ACHN (cell line): ENCODE measurements at regions not wholly inside any gene's neighbourhood (a gene's known extent, or its start where the extent isn't known, plus 50 kb on each side); places are given as distances from the start of the nearest gene placed in this dataset.
A peak's percentile ranks its signal among the peaks of the same experiment; 100 is the strongest.
"Not testable (repeated sequence)": the region's sequence is repeated elsewhere in the genome, so short reads cannot be mapped to it uniquely, and the experiment has no call there.

Source experiments
- DNase-seq: peaks from one replicate; pipeline ENCODE4 v3.0.0-alpha.2; 2015
- in situ Hi-C: cut with HindIII; loops from 2 replicates; pipeline ENCODE4 v1.10.0; 2017; ENCODE audit warnings: low sequenced_read_pairs, low pct_ligation_motif_present, low pct_unique_long_range_greater_than_20kb

DNA sequence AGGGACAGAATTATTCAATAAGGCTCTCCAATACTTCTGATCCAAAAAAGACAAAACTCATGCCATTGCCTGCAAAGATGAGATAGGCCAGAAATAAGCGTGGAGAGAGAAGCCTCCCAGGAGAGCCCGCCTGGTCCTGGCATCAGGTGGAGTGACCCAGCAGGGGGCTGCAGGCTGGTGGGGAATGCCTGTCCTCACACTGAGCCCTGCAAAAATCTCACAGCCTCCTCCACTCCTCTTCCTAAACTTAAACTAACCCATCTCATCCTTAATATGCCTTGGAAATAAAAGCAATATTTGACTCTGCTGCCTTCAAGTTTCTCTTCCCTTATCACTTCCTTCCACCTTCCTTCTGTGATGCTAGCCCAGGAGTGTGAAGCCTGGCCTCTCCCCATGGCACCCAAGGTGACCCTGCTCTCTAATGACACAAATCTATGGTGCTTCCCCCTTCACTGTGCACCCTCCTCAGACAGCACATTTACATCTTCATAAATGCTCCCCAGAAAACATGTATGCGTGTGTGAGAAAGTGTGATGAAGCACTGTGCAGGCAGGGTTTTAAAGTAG lies 218.4 kb downstream of the ANAPC1 start:
- in situ Hi-C loops = no loop called here
- no peak for DNase-seq

DNA sequence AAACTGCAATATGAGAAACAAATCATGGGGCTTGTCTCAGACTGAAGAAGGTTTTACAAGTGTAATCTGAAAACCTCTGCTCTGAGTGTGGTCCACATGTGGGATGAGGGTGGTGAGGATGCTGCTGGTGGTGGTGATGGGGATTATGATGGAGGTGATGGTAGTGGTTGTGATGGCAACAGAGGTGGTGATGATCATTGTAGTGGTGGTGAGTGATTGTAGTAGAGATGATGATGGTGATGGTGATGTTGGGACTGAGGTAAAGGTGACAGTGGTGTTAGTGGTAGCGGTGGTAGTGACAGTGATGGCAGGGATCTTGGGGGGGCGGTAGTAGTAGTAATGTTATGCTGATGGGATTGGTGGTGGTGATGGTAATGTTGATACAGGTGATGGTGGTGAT lies 217.8 kb downstream of the ANAPC1 start:
- in situ Hi-C loops = no loop called here

DNA sequence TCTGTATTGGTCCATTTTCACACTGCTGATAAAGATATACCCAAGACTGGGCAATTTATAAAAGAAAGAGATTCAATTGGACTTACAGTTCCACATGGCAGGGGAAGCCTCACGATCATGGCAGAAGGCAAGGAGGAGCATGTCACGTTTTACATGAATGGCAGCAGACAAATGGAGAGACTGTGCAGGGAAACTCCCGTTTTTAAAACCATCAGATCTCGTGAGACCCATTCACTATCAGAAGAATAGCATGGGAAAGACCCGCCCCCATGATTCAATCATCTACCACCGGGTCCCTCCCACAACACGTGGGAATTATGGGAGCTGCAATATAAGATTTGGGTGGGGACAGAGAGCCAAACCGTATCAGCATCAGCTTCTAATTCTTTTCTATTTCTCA lies 217.0 kb downstream of the ANAPC1 start:
- no peak for DNase-seq
- in situ Hi-C loops = no loop called here

More for the DNA sequence above, 217.8 kb downstream of the ANAPC1 start:
- DNase-seq = no peak

DNA sequence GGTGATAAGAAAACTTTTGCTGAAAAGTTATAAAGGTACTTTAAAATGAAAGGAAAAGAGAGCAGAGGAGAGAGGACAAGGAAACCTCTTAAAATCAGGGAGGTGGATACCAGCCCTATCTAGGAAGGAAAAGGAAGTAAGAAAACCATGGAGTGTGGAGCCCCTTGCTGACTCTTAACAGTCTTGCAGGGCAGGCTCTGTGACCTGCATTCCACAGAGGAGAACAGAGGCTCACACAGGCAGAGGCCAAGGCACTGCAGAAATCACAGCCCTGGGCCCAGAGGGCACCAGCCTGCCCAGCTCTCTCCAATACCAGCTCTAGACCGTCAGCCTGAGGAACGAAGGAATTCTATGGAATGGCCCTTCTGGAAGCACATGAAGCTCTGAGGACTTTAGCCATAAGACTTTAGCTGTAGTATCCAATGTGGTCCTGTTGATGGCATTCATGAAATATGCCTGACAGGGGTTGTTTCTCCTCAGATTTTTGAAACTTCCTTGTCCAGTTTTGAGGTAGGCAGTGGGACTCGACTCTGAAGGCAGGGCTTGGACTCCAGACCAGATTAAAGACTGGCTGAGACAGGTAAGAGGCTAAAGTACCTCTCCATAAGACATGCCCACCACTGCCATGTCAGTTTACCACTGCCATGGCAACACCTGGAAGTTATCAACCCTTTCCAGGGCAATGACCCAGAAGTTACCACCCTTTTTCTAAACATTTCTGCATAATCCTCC lies 216.3 kb downstream of the ANAPC1 start:
- DNase-seq = peak; percentile 87
- in situ Hi-C loops = no loop called here

DNA sequence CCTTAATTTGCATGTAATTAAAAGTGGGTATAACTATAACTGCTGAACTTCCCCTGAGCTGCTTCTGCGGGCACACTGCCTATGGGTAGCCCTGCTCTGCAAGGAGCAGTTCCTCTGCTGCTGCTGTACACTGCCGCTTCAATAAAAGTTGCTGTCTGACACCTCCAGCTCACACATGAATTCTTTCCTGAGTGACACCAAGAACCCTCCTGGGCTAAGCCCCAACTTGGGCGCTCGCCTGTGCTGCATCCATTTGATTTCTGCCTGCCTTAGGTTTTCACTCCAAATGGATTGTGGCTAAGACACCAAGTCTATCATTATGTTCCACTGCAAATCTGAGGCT lies 215.7 kb downstream of the ANAPC1 start:
- DNase-seq = no peak
- in situ Hi-C loops = no loop called here

DNA sequence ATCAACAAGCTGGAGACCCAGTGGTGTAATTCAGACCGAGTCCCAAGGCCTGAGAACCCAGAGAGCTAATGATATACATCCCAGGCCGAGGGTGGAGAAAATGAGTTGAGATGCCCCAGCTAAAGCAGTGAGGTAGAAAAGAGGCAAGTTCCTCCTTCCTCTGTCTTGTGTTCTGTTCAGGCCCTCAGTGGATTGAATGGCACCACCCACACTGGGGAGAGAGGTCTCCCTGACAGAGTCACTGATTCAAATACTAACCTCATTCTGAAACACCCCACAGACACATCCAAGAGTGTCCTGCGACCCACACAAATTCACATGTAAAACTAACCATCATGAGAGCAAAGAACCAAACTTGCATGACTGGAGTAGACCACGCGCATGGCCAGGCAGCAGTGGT lies 215.3 kb downstream of the ANAPC1 start:
- in situ Hi-C loops = no loop called here
- DNase-seq = no peak

DNA sequence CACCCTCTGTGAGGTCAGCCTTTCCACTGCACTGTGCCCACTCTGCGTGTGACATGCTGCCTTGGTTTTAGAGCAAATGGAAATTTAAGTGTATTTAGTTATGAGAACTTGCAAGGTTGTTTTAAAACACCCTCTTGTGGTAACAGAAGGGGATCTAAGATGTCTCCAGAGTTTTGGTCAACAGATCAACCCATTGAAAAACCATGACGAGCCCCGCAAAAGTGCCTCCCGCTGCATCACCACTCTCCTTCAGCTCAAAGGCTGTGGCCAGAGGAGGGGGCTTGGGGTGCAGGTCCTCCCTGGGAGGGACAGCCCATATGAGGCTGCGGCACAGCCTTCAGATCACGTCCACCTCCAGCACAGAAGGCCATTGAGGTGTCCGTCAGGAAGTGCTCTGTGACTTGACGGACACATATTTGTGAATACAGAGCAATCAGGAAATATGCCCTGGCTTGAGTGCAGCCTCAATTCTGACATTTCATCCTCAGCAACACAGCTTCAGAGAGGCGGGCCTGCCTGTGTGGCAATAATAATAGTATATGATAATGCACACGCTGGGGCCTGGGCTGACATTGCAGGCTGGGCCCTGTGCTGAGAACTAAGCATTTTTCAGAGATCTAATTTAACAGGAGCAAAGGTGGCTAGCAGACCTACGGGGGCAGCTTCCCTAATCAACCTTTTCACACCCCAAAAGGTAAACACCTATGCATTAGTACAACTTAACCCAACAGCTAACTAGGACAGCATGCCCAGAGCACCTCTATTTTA lies 213.9 kb downstream of the ANAPC1 start:
- no peak for DNase-seq

DNA sequence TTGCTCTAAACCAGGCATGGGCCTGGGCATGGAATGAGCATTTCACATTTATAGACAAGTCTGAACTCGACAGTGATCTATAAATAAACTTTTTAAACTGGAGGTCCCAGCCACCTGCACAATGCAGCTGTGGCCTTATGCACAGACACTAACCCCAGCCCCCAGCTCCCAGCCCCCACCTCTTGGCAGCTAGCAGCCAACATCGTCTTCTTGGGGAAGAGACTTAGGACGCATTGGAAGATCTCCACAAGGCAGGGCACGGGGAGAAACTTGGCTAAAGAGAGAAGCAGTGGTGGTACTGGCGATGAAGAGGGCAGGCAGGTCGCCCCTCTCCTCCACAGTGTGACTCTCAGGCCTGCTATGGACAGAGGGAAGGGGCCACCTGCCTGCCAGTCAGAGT lies 213.2 kb downstream of the ANAPC1 start:
- DNase-seq = no peak
- in situ Hi-C loops = no loop called here

More for the DNA sequence above, 213.9 kb downstream of the ANAPC1 start:
- in situ Hi-C loops = no loop called here

DNA sequence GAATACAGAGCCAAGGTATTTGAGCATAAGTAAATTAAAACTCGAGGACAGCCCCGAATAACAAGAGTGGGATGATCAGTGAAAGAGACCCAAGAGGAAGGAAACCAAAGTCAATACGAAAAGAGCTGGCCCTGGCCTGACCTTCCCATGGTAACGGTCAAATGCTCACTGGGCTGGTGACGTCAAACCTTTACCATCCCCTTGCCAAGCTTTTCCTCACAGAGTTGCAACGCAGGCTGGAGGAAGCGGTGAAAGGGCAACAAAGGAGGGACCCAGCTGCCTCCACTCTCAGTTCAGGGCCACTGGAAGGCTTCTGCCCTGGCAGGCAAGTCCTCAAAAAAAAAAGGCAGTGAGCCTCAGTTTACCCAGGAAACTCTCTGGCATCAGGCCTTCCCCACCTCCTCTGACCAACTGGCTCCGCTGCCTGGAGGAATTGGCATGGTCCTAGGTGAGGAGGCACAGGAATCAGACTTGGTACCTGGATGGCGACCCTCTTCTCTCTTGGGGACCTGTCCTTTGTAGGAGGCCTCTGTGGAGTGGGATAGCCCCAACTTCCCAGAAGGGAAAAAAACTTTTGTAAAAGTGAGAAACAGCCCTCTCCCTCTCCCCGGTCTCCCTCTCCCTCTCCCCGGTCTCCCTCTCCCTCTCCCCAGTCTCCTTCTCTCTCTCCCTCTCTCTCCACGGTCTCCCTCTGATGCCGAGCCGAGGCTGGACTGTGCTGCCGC lies 212.4 kb downstream of the ANAPC1 start:
- no peak for DNase-seq
- in situ Hi-C loops = no loop called here

DNA sequence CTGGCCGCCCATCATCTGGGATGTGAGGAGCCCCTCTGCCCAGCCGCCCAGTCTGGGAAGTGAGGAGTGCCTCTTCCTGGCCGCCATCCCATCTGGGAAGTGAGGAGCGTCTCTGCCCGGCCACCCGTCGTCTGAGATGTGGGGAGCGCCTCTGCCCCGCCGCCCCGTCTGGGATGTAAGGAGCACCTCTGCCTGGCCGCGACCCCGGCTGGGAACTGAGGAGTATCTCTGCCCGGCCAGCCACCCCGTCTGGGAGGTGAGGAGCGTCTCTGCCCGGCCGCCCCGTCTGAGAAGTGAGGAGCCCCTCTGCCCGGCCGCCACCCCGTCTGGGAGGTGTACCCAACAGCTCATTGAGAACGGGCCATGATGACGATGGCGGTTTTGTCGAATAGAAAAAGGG lies 211.4 kb downstream of the ANAPC1 start:
- DNase-seq, in situ Hi-C loops: not testable (repeated sequence)

DNA sequence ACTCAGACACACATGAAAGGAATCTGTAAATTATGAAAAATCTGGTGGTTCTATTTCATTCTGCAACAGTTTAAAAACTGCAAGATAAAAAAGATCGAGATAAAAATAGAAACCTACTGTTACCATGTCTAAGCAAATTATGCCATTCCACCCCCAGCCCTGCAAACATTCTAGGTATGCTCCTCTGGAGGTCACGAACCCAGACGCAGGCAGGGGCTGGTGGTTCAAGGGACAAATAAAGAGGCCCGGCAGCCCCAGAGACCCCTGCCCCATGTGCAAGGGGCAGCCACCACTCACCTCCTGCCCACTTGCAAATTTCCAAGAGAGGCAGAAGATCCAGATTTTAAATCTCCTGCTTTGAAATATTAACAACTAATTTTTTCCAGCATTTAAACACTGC lies 210.5 kb downstream of the ANAPC1 start:
- no peak for DNase-seq
- in situ Hi-C loops = no loop called here

DNA sequence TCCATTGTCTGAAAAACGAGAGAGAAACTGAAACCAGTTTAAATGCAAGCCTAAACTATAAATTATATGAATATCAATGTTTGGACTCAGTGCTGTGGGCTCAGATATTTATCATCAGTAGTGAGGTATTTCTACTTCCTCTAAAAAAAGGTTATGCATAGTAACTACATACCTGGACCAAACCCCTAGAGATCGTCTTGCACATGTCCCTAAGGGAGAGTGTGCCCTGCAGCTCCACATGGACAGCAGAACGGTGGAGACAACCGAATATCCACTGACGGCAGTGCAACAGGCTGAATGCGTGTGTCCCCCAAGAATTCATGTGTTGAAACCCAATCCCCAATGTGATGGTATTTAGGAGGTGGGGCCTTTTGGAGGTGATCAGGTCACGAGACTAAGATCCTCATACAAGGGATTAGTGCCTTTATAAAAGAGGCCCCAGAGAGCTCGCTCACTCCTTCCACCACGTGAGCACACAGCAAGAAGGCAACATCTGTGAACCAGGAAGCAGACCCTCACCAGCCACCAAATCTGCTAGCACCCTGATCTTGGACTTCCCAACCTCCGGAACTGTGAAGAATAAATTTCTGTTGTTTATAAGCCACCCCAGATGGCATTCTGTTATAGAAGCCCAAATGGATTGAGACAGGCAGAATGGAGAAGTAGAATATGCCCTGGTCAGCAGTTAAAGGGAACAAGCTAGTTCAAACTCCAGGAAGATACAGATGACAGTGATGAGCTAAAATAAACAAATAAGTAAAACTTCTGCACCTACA lies 208.4 kb downstream of the ANAPC1 start:
- in situ Hi-C loops = no loop called here
- no peak for DNase-seq

DNA sequence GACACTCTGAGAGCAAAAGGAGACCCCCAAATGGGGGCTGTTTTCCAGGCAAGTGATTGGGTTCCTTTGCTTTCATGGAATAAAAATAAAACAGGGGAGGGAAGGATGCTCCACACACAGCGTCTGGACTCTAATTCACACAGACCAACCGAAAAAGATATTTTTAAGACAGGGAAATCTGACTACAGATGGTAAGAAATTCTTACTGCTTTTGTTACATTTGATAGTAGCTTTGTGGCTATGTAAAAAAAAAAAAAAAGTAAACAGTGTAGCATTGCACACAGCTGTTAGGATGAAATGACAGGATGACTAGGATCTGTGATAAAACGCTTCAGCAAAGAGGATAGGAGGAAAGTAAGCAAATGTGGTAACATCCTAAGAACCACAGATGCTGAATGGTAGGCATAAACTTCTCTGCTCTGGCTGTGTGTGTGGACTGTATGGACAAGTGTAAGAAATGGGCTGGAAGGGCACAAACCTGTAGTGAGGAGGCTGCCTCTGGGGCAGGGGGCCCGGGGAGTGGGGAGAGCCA lies 207.6 kb downstream of the ANAPC1 start:
- in situ Hi-C loops = no loop called here

DNA sequence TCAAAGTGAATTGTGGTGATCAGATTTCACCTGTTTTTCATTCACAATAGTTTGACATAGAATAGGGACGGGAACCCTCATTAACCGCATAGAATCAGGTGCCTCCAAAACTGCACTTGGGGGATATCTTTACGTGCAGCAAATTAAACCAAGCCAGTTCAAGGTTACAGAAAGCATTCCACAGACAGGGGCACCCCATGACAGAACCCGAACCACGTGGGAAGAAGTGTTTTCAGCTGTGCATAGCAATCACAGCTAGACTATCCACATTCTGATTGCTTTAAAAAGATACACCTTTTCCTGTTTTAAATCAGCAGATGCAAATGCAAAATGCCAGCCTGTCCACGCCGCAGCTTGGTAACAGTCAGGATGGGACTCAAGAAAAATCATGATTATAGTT lies 205.8 kb downstream of the ANAPC1 start:
- in situ Hi-C loops = no loop called here
- no peak for DNase-seq

More for the DNA sequence above, 207.6 kb downstream of the ANAPC1 start:
- no peak for DNase-seq

DNA sequence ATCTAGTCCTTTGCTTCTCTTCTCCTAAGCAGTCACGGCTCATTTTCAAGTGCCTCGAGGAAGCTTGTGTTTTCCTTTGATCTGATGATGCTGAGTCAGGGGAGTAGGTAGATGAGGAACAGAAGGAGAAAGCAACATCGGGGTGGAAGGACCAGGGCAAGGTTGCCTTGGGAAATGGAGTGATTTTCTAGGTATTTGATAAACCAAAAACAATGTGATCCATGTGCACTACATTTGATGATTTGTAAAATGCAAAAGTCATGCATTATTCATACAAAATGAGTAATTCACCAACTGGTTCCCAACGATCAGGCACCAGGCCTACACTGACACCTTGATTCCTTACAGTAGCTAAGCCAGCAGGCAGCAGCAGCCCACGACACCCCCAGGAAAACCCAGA lies 205.3 kb downstream of the ANAPC1 start:
- no peak for DNase-seq
- in situ Hi-C loops = no loop called here

DNA sequence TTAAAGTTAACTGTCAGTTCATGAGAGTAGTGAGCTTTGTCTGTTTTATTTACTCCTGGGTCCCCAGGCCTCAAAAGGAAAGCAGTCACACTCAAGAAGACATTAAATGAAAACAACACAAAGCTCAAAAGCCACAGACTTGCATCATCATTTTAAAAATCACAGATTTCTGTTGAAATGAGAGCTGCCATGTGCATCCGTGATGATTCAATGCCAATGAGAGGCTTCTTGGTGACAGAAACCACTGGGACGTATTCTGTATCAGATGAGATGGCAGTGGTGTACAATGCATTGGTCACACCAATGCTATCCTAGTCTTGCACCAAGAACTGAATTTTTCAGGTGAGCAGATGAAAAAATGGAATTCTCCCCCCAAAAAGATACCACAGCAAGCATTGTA lies 204.8 kb downstream of the ANAPC1 start:
- no peak for DNase-seq
- in situ Hi-C loops = no loop called here

DNA sequence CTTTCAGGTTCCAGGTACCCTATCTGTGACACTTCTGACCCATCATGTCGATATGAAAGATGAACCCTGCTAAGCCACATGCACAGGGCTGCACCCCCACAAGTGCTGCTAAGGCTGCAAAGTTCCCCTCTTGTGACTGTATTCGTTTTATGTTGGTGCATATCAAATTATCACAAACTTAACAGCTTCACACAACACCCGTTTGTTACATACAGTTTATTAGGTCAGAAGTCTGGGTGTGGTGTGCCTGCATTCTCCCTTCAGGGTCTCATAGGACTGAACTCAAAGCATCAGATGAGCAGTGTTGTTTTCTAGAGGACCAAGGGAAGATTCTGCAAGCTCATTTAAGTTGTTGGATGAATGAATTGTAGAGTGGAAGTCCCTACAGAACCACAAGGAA lies 199.4 kb downstream of the ANAPC1 start:
- no peak for DNase-seq
- in situ Hi-C loops = no loop called here

DNA sequence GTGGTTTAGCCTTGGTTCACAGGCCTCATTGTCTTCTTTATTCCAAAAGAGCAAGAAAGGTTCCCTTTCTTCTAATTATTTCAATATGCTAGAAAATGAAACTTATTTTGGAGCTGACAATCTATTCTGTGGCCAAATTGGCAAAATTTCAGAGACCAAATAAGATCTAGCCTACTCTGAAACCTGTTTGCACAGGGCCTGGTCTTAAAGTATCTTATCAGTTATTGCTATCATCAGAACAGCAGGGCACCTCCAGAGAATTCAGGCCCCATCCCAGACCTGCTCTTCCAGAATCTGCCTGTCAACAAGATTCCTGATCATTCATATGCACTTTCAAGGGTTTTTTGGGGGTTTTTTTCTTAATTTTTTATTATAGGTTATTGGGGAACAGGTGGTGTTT lies 198.7 kb downstream of the ANAPC1 start:
- in situ Hi-C loops = no loop called here
- DNase-seq = no peak
